AG04449 (cell line): ENCODE measurements at regions not wholly inside any gene's neighbourhood (a gene's known extent, or its start where the extent isn't known, plus 50 kb on each side); places are given as distances from the start of the nearest gene placed in this dataset.

ENCODE experiments used
- CTCF ChIA-PET: fragments of 350-600 bp; formaldehyde crosslinking; extraction: SDS; loops from one replicate; lab custom pipeline; 2021; ENCODE audit warnings: antibody characterized with exemption; lab: Yijun Ruan, JAX
- POLR2A ChIA-PET: fragments of 400-600, 350-600 bp; formaldehyde crosslinking; extraction: SDS; loops from one replicate; lab custom pipeline; 2020; ENCODE audit warnings: antibody characterized with exemption, inconsistent platforms; lab: Yijun Ruan, JAX
- DNase-seq: peaks from one replicate; pipeline ENCODE4 v3.0.0-alpha.2; 2010; ENCODE audit warnings: low read depth, low spot score
- H3K4me3 ChIP-seq: 2 replicates; pipeline ENCODE4 v1.5.1; 2011; ENCODE audit warnings: low read depth, mild to moderate bottlenecking, control low read depth, low read length
- TF ChIP-seq, protein P1 (sequence below): IDR thresholded peaks from one replicate; pipeline ENCODE4 v1.5.1; 2011; ENCODE audit warnings: mild to moderate bottlenecking, moderate library complexity, low read length, control low read depth, inconsistent platforms; ENCODE audit not compliant: insufficient read depth; ENCODE audit errors: missing control alignments

DNA sequence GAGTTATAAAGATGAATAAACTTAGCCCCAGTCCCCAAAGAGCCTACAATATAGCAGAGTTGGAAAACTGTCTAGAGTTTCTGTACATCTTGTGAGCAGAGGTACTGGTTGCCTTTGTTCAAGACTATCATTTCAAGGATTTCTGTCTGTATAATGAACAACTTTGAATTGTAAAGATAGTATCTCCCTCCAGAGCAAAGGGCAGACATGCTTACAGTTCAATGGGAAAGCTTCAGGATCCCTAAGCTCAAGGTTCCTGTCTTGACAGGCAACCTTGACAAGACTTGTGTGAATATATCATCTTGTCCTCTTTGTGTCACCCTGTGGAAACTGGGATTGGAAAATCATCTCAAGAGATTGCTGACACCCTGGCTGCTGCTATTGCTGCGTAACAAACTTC, 242.8 kb upstream of the VLDLR start:
- TF ChIP-seq, protein P1, sequence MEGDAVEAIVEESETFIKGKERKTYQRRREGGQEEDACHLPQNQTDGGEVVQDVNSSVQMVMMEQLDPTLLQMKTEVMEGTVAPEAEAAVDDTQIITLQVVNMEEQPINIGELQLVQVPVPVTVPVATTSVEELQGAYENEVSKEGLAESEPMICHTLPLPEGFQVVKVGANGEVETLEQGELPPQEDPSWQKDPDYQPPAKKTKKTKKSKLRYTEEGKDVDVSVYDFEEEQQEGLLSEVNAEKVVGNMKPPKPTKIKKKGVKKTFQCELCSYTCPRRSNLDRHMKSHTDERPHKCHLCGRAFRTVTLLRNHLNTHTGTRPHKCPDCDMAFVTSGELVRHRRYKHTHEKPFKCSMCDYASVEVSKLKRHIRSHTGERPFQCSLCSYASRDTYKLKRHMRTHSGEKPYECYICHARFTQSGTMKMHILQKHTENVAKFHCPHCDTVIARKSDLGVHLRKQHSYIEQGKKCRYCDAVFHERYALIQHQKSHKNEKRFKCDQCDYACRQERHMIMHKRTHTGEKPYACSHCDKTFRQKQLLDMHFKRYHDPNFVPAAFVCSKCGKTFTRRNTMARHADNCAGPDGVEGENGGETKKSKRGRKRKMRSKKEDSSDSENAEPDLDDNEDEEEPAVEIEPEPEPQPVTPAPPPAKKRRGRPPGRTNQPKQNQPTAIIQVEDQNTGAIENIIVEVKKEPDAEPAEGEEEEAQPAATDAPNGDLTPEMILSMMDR: no peak

DNA sequence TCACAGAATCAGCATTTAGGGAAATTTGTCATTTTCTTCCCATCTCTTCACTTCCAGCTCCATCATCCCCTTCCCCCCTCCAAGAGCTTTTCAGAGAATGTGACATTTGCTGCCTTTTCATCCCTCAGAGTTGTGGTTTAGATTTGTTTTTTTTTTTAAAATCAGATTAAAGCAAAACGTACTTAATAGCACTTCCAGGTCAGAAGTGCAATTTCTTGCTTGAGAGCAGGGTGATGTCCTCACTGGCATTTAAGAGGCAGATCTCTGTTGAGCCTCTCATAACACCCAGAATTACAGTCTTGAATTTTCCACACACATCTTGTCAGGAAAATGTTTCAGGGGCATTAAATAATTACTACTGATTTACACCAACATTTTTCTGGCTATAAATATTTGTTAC, 236.8 kb upstream of the VLDLR start:
- no peak overlapping the region for H3K4me3 ChIP-seq
- CTCF ChIA-PET: no interaction called here
- POLR2A ChIA-PET: no interaction called here
- TF ChIP-seq, protein P1: no peak
- DNase-seq: no peak

More for the DNA sequence above, 242.8 kb upstream of the VLDLR start:
- no peak overlapping the region for H3K4me3 ChIP-seq
- POLR2A ChIA-PET: no interaction called here
- DNase-seq: no peak
- CTCF ChIA-PET: no interaction called here

DNA sequence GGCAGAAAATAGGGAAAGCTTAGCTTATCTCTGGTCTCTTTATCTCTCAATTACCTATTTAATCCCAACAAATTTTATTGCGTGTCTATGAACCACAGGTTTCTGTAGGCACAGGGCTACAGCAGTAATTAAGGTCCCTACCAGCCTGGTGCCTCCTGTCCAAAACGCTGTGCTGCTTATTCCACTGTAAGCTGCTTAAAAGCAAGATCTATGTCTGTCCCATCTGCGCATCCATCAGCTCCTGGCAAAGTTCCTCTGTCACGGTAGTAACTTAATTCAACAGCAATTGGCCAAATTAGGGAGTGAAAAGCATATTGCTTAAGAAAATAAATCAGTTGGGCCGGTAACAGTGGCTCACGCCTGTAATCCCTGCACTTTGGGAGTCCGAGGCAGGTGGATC, 235.8 kb upstream of the VLDLR start:
- ChIA-PET POLR2A (no interaction called here), CTCF (no interaction called here)
- DNase-seq: no peak
- TF ChIP-seq, protein P1: no peak
- no peak overlapping the region for H3K4me3 ChIP-seq

DNA sequence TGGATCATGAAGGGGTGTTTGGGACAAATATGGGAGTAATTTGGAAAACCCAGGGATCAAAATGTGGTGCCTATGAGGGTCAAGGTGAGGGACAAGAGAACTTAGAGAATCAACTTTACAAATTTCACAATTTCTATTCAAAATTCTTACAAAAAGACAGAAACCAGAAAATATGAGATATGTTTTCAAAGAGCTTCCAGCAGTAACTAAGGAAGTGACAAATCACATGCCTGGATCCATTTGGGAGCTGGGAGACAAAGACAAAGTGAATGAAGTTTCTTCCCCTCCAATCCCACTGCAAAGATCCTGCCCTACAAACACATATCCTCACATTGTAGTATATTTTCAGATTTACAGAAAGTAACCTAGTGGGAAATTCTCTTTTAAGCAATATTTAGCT, 235.0 kb upstream of the VLDLR start:
- no peak overlapping the region for H3K4me3 ChIP-seq
- ChIA-PET POLR2A (no interaction called here), CTCF (no interaction called here)
- TF ChIP-seq, protein P1: no peak
- no peak for DNase-seq

DNA sequence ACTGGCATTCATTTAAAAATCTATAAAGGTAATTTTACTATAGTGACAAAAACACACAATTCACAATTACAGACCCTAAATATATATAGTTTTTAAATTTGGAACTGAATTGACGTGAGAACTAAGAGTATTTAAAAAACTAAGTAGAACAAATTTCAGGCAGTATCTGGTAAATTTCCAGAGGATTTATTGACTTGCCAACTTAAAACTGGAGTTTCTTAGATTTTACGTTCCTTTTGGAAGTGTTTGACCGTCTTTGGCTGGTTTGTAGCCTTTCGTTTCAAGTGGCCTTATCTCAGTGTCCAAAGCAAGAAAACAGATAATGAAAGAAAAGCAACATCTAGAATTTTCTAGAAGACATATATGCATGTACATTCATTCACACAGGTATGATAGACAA, 234.4 kb upstream of the VLDLR start:
- TF ChIP-seq, protein P1: no peak
- POLR2A ChIA-PET: no interaction called here
- CTCF ChIA-PET: no interaction called here

DNA sequence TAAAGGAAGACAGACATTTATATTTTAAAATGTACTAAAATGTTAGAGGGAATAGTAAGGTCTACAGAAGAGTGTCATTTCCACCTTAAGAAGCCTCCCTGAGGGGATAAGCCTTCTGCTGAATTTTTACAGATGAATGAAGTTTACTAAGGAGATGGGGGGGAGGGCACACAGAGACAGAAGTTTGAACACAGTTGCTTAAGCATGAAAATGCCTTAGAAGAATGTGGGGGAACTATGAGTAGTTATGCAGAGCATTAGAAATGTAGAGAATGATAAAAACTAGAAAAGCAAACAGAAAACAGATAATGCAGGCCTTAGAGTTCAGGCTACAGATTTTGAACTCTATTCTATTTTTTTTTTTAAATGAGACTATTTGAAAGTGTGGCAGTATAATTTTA, 232.2 kb upstream of the VLDLR start:
- no peak for DNase-seq
- CTCF ChIA-PET: no interaction called here
- TF ChIP-seq, protein P1: no peak
- POLR2A ChIA-PET: no interaction called here
- H3K4me3 ChIP-seq: no peak overlapping the region

More for the DNA sequence above, 234.4 kb upstream of the VLDLR start:
- H3K4me3 ChIP-seq: no peak overlapping the region
- no peak for DNase-seq
